KMS-11 (cell line): ENCODE measurements at regions not wholly inside any gene's neighbourhood (a gene's known extent, or its start where the extent isn't known, plus 50 kb on each side); places are given as distances from the start of the nearest gene placed in this dataset.

Source experiments
- H2AFZ ChIP-seq: fragments of 200-600 bp; sonication (generic); 2 replicates; pipeline ENCODE4 v1.6.1; 2016; ENCODE audit warnings: antibody characterized with exemption, mixed run types, low read depth
- H3K27ac ChIP-seq: fragments of 200-600 bp; sonication (generic); 2 replicates; pipeline ENCODE4 v1.6.1; 2016; ENCODE audit warnings: mild to moderate bottlenecking, mixed run types
- H3K27me3 ChIP-seq: fragments of 200-600 bp; sonication (generic); 2 replicates; pipeline ENCODE4 v1.6.1; 2017; ENCODE audit warnings: mild to moderate bottlenecking, low read depth, mixed run types, moderate library complexity; ENCODE audit not compliant: insufficient read depth
- H3K36me3 ChIP-seq: fragments of 200-600 bp; sonication (generic); 2 replicates; pipeline ENCODE4 v1.6.1; 2017; ENCODE audit warnings: mild to moderate bottlenecking, mixed run types; ENCODE audit not compliant: insufficient read depth
- H3K4me1 ChIP-seq: fragments of 200-600 bp; sonication (generic); 2 replicates; pipeline ENCODE4 v1.6.1; 2016; ENCODE audit warnings: mild to moderate bottlenecking, low read depth, mixed run types; ENCODE audit not compliant: poor library complexity, severe bottlenecking
- H3K4me2 ChIP-seq: fragments of 200-600 bp; sonication (generic); 2 replicates; pipeline ENCODE4 v1.7.0; 2016; ENCODE audit warnings: mild to moderate bottlenecking, mixed run types
- H3K4me3 ChIP-seq: fragments of 200-600 bp; sonication (generic); IDR thresholded peaks from 2 replicates; pipeline ENCODE4 v1.6.1; 2017; ENCODE audit warnings: low read depth, low read length, mixed read lengths; ENCODE audit not compliant: insufficient read depth
- H3K79me2 ChIP-seq: fragments of 200-600 bp; sonication (generic); 2 replicates; pipeline ENCODE4 v1.6.1; 2016; ENCODE audit warnings: low read depth, mixed run types; ENCODE audit not compliant: insufficient read depth
- H3K9ac ChIP-seq: fragments of 200-600 bp; sonication (generic); 2 replicates; pipeline ENCODE4 v1.6.1; 2016; ENCODE audit warnings: mild to moderate bottlenecking, mixed run types
- H4K20me1 ChIP-seq: fragments of 200-600 bp; sonication (generic); 2 replicates; pipeline ENCODE4 v1.6.1; 2016; ENCODE audit warnings: mild to moderate bottlenecking, mixed run types; ENCODE audit not compliant: insufficient read depth
- CTCF ChIP-seq: fragments of 200-600 bp; sonication (generic); conservative IDR thresholded peaks from 2 replicates; pipeline ENCODE4 v1.6.1; 2017; ENCODE audit warnings: low read depth, mild to moderate bottlenecking, antibody characterized with exemption, low read length, moderate library complexity, mixed read lengths

GRCh38 chr13:85742355-85742754 lies 56.9 kb downstream of the SLITRK6 start:
- no peak overlapping the region for H3K9ac ChIP-seq
- no peak overlapping the region for H3K27ac ChIP-seq
- H3K4me1 ChIP-seq: no peaks in the 10 kb centered on the region
- H3K4me2 ChIP-seq: no peak overlapping the region
- no peaks in the 10 kb centered on the region for H4K20me1 ChIP-seq
- H3K27me3 ChIP-seq: no peaks in the 10 kb centered on the region
- H2AFZ ChIP-seq: no peak overlapping the region
- H3K79me2 ChIP-seq: no peaks in the 10 kb centered on the region
- TF ChIP-seq CTCF: no peak
- H3K4me3 ChIP-seq: no peak overlapping the region
- H3K36me3 ChIP-seq: no peaks in the 10 kb centered on the region

- Histone ChIP-seq H3K9ac (no peak overlapping the region), H3K27ac (no peak overlapping the region), H4K20me1 (no peaks in the 10 kb centered on the region), H3K4me2 (no peak overlapping the region), H3K36me3 (no peaks in the 10 kb centered on the region), H3K79me2 (no peaks in the 10 kb centered on the region), H3K4me1 (no peaks in the 10 kb centered on the region), H2AFZ (no peak overlapping the region), H3K4me3 (no peak overlapping the region), H3K27me3 (no peaks in the 10 kb centered on the region)
- no peak for TF ChIP-seq CTCF
Measured at GRCh38 chr13:85741017-85741416, 58.2 kb downstream of the SLITRK6 start.

GRCh38 chr13:85738696-85739320 lies 60.4 kb downstream of the SLITRK6 start:
- Histone ChIP-seq H3K4me3 (no peak overlapping the region), H4K20me1 (no peaks in the 10 kb centered on the region), H3K36me3 (no peaks in the 10 kb centered on the region), H3K27me3 (no peaks in the 10 kb centered on the region), H3K4me2 (no peak overlapping the region), H3K4me1 (no peaks in the 10 kb centered on the region), H2AFZ (no peak overlapping the region), H3K27ac (no peak overlapping the region), H3K79me2 (no peaks in the 10 kb centered on the region), H3K9ac (no peak overlapping the region)
- no peak for TF ChIP-seq CTCF

- Histone ChIP-seq H3K27me3 (no peaks in the 10 kb centered on the region), H3K4me3 (no peak overlapping the region), H3K9ac (no peak overlapping the region), H2AFZ (no peak overlapping the region), H3K4me2 (no peak overlapping the region), H4K20me1 (no peaks in the 10 kb centered on the region), H3K4me1 (no peaks in the 10 kb centered on the region), H3K36me3 (no peaks in the 10 kb centered on the region), H3K27ac (no peak overlapping the region), H3K79me2 (no peaks in the 10 kb centered on the region)
- TF ChIP-seq CTCF: no peak
Measured at GRCh38 chr13:85737952-85738351, 61.3 kb downstream of the SLITRK6 start.
